ENCODE measurements at regions not wholly inside any gene's neighbourhood (a gene's known extent, or its start where the extent isn't known, plus 50 kb on each side); places are given as distances from the start of the nearest gene placed in this dataset.

- no peak for DNase-seq (ENCODE audit: low read depth)
Observed at GRCh38 chr9:119487118-119487827, 118.0 kb upstream of the BRINP1 start.

- no peak for DNase-seq (ENCODE audit: low read depth)
Observed at GRCh38 chr9:119483153-119483552, 113.9 kb upstream of the BRINP1 start.

- DNase-seq (ENCODE audit: low read depth), result no peak
Observed at GRCh38 chr9:119477197-119477596, 108.0 kb upstream of the BRINP1 start.

GRCh38 chr9:119458068-119458467, 88.8 kb upstream of the BRINP1 start:
- DNase-seq (ENCODE audit: low read depth), result no peak

GRCh38 chr9:119453980-119454379, 84.7 kb upstream of the BRINP1 start:
- no peak for DNase-seq (ENCODE audit: low read depth)

- no peak for DNase-seq (ENCODE audit: low read depth)
Observed at GRCh38 chr9:119453490-119453911, 84.3 kb upstream of the BRINP1 start.

- no peak for DNase-seq (ENCODE audit: low read depth)
Observed at GRCh38 chr9:119451426-119451825, 82.2 kb upstream of the BRINP1 start.

GRCh38 chr9:119443179-119443578, 73.9 kb upstream of the BRINP1 start:
- DNase-seq (ENCODE audit: low read depth), result no peak

- DNase-seq (ENCODE audit: low read depth), result no peak
Observed at GRCh38 chr9:119441832-119442231, 72.6 kb upstream of the BRINP1 start.

GRCh38 chr9:119441338-119441737, 72.1 kb upstream of the BRINP1 start:
- DNase-seq (ENCODE audit: low read depth), result no peak

GRCh38 chr9:119436261-119436660, 67.0 kb upstream of the BRINP1 start:
- no peak for DNase-seq (ENCODE audit: low read depth)

GRCh38 chr9:119435076-119435475, 65.8 kb upstream of the BRINP1 start:
- DNase-seq (ENCODE audit: low read depth), result no peak

GRCh38 chr9:119432428-119432827, 63.2 kb upstream of the BRINP1 start:
- no peak for DNase-seq (ENCODE audit: low read depth)

GRCh38 chr9:119429302-119429701, 60.1 kb upstream of the BRINP1 start:
- no peak for DNase-seq (ENCODE audit: low read depth)

GRCh38 chr9:119420231-119420630, 51.0 kb upstream of the BRINP1 start:
- DNase-seq (ENCODE audit: low read depth), result no peak
